Fibroblast of skin of back (primary cell): ENCODE measurements at regions not wholly inside any gene's neighbourhood (a gene's known extent, or its start where the extent isn't known, plus 50 kb on each side); places are given as distances from the start of the nearest gene placed in this dataset.

Experiments
- DNase-seq: peaks from one replicate; pipeline ENCODE4 v3.0.0-alpha.2; 2013

GRCh38 chr20:50429412-50429811 is 80.8 kb upstream of the PTPN1 start:
- no peak for DNase-seq

GRCh38 chr20:50431066-50431450 is 79.1 kb upstream of the PTPN1 start:
- no peak for DNase-seq

- no peak for DNase-seq
Observed at GRCh38 chr20:50433001-50433761, 77.0 kb upstream of the PTPN1 start.

DNA sequence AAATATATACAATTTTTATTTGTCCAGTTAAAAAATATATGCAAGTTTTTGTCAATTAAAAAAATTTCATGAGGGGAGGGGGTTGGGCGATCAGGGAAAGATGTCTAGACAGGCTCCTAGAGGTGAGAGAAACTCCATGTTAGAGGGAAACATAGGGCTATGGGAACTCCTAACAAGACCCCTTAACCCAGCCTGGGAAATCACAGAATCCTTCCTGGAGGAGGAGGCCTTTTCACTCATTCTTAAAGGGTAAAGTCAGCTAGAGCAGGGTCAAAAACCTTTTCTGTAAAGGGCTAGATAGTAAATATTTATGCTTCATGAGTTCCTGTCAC is 75.9 kb upstream of the PTPN1 start:
- no peak for DNase-seq

DNA sequence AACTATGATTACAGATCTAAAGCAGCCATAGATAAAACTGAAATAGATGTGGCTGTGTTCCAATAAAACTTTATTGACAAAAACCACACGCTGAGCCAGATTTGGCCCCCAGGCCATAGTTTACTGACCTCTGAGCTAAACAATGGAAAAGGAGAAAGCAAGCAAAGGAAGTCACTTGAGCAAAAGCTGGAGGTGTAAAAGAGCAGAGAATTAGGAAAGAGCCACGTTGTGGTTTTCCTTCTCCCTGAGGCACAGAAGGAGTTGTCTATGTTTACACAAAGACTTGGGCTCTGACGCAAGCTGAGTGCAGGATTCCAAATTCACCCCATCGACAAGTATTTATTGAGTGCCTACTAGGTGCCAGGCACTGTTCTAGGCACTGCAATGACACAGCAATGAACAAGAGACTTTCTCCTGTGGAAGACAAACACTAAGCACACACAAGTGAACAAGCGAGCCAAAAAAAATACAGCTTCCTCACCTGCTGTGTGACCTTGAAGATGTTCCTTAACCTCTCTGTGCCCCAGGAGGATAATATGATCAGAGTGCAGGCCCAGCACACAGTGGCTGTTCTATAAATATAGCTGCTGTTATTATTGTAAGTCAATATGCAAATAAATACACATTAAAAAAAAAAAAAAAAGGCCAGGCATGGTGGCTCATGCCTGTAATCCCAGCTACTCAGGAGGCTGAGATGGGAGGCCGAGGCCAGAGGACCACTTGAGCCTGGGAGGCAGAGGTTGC is 75.4 kb upstream of the PTPN1 start:
- DNase-seq: peak; percentile 23

- no peak for DNase-seq
Observed at GRCh38 chr20:50435397-50436051, 74.7 kb upstream of the PTPN1 start.

DNA sequence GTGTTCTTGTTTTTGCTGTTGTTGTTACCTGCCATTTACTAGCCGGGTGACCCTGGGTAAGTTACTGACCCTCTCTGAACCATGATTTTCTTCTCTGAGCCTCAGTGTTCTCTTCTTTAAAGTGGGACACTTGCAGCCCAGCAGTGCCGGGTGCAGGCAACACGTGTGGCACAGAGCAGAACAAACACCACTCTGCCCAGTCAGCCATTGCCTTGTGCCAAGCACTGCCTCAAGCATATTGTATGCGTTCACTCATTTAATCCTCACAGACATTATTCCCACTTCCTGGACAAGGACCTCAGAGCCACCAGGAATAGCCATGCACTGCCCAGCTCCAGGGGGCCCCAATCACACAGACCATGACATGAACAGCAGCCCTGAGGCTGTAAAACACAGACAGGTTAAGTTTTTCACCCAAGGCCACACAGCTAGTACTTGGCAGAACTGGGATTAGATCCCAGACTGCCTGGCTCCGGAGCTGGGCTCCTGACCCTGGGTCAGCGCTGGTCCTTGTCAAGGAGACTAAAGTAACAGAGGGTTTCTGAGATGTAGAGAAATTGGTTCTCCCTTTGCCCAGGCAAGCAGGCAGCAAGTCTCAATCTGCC is 74.0 kb upstream of the PTPN1 start:
- no peak for DNase-seq

- no peak for DNase-seq
Observed at GRCh38 chr20:50436696-50437095, 73.5 kb upstream of the PTPN1 start.

DNA sequence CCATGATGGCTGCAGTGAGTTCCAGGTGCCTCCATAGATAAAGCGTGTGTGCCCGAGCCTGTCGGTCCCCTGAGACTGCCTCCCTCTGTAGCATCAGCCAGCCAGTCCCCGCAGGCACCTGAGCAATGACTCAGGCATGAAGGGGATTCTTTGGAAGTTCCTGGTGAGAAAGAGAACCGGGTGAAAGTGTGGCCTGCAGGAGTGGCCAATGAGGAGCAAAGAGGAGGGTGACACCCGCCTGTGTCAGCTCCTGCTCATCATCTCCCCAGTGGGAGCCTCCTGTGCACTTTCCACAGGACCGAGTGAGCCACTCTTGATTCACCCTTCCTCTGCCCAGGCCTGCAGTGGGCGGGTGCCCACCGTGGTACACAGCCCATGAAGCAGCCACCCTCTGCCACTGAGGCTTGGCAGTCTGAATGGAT is 71.2 kb upstream of the PTPN1 start:
- peak; percentile 77 for DNase-seq

DNA sequence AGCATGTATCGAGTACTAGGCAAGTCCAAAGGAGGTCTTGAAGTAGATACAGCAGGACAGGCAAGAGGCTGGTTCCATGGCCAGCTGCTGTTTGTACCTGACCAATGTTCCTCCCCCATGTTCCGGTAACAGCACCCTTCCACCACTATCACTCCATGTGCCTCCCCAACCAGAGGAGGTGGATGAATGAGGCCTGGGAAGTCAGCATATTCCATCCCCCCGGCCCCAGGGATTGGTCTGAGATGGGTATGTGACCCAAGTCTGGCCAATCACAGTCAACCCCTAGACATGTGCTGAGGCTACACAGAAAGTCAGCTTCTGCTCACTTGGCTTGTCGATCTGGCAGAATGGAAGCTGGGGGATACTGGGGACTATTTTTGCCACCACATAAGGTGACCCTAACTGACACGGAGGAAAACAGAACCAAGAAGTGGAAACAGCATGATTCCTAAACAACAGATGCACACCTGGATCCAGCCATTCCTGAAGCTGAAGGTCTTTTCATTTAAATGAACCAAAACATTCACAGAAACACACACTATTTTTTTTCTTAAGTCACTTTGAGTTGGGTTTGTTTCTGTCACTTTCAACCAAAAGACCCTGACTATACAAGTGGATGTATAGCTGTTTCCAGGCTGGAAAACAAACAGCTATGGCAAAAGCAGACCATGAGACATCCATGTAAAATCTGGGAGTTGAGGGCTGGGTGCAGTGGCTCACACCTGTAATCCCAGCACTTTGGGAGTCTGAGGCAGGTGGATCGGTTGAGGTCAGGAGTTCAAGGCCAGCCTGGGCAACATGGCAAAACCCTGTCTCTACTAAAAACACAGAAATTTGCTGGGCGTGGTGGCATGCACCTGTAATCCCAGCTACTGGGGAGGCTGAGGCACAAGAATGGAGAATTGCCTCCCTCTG is 70.4 kb upstream of the PTPN1 start:
- no peak for DNase-seq

- DNase-seq: no peak
Observed at GRCh38 chr20:50442512-50442911, 67.7 kb upstream of the PTPN1 start.

GRCh38 chr20:50445354-50446151 is 64.6 kb upstream of the PTPN1 start:
- DNase-seq: no peak

DNA sequence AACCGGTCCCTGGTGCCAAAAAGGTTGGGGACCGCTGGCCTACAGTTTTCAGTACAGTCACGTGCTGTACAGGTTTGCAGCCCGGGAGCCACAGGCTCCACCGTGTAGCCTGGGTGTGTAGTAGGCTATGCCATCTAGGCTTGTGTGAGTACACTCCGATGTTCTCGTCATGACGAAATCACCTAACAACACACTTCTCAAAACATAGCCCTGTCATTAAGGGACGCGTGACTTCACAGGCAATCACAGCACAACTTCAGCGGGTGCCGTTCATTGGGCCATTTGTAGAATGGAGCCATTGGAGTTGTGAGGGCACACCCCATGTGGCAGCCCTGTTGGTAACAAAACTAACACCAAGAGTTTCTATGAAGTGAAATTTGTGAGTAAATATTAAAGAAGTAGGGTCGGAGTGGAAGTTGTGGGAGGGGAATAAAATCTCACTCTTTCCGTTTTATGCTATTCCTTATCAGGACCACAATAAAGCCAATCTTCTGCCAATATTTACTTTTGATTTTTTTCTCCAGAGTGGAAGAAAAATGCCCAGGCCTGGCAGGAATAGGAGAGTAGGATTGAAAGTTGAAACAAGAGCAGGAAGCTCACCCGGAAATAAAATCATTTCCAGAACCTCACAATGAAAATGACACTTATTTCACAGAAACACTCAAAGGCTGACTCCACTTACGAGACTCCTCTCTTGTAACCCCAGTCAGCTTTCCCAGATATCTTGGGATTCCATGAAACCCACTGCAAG is 63.7 kb upstream of the PTPN1 start:
- no peak for DNase-seq

- no peak for DNase-seq
Observed at GRCh38 chr20:50447102-50447804, 62.9 kb upstream of the PTPN1 start.

- DNase-seq: no peak
Observed at GRCh38 chr20:50447817-50448216, 62.4 kb upstream of the PTPN1 start.

DNA sequence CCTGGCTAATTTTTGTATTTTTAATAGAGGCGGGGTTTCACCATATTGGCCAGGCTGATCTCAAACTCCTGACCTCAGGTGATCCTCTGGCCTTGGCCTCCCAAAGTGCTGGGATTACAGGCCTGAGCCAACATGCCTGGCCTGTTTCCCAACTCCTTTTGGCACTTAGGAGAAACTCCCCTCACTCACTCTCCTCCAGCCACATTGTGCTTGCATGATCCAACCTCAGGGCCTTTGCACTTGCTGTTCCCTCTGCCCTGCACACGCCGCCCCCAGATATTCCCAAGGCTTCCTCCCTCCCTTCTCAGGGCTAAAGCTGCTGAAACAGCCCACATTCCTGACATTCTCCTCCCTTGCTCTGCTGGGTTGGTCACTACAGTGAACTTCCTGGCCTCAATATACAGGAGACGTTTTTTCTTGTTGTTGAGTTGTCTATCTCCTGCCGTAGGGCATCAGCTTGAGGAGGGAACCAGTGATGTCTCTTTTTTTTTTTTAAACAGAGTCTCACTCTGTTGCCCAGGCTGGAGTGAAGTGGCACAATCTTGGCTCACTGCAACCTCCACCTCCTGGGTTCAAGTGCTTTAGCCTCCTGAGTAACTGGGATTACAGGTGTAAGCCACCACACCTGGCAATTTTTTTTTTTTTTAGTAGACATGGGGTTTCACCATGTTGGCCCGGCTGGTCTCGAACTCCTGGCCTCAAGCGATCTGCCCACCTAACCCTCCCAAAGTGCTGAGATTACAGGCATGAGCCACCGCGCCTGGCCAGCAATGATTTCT is 61.4 kb upstream of the PTPN1 start:
- DNase-seq: peak; percentile 73

DNA sequence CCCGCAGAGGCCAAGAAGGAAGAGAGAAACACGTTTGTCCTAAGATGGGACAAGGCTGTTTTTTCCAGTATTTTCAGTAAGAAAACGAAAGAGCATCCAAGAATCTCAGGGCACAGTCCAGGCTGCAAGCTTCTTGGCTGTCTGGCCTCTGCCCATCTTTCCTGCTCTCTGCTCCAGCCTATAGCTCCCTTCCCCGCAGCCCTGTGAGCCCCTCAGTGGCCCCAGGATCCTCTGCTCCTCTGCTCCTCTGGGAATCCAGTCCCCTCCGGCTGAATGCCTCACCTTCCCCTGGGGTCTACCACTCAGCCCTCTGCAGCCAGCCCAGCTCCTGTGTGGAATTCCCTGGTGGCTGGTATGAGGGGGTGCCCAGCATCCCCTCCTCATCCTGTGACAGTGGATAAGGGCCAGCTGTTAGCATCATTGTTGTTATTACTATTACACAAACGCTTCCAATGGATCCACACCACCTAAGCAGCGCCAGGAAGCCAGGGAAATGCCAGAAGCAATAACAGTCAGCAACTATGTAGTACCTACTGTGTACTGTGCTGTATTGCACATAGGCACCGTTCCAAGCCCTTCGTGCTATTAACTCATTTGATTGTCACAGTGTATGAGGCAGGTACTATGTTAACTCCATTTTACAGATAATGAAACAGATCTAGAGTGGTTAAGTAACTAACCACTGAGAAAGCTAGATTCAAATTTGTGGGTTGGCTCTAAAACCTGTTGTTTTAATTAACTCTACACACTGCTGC is 60.3 kb upstream of the PTPN1 start:
- no peak for DNase-seq

DNA sequence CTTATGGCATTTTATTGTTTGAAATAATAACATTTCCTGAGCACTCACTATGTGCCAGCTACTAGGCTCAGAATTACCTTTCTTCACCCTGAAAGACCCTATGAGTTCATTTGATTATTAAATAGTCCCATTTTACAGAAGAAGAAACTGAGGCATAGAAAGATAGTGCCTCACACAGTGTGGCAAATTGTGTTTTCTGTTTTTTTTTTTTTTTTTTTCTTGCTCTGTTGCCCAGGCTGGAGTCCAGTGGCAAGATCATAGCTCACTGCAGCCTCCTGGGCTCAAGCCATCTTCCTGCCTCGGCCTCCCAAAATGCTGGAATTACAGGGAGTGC is 59.7 kb upstream of the PTPN1 start:
- DNase-seq: no peak
